T-helper 9 cell (primary cell): ENCODE measurements at regions not wholly inside any gene's neighbourhood (a gene's known extent, or its start where the extent isn't known, plus 50 kb on each side); places are given as distances from the start of the nearest gene placed in this dataset.
"Not testable (repeated sequence)": the region's sequence is repeated elsewhere in the genome, so short reads cannot be mapped to it uniquely, and the experiment has no call there.

ENCODE experiments used
- DNase-seq: peaks from one replicate; pipeline ENCODE4 v3.0.0-alpha.2; 2020

DNA sequence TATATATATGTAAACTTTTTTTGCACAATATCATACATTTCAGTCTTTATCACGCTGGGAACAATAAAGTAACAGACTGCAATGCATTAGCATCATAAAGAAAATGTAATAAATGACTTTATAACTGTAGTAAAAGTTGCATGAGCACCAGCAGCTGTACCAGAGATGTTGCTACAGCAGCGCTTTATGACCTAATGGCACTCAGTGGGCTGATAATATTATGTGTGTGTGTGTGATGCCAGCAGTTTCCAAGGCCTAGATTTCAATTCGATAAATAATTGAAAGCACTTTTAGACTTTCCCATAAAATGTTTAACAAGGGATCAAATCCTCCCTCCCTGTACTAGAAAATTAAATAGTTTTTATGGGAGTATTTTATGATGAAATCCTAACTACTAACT, 367.6 kb upstream of the AGA start:
- DNase-seq, result no peak

DNA sequence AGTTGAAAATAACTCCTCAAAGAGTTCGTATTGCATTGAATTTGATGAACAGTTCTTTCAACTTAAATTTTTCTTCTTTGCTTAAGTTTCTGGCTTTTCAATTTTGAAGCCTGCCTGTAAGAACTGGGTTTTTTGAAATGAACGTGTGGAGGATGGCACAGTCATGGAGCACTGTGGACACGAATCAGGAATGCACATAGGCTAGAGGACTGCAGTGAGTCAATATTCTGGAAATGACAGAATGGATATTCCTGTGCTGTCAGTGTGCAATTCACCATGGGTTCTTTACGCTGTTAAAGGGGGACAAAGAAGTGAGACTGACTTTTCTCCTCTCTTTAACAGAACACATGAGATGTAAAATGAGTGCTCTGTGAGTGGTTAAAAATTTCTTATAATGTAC, 368.0 kb upstream of the AGA start:
- DNase-seq, result no peak

DNA sequence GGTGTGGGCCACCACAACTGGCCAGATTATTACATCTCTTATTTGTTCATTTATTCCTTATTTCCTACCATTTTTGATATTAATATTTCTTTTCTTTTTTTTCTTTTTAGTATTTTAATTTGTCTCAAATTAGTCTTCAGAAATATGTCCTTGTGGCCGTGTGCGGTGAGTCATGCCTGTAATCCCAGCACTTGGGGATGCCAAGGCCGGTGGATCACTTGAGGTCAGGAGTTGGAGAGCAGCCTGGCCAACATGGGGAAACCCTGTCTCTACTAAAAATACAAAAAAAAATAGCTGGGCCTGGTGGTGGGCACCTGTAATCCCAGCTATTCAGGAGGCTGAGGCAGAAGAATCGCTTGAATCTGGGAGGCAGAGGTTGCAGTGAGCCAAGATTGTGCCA, 376.2 kb upstream of the AGA start:
- not testable (repeated sequence) for DNase-seq

DNA sequence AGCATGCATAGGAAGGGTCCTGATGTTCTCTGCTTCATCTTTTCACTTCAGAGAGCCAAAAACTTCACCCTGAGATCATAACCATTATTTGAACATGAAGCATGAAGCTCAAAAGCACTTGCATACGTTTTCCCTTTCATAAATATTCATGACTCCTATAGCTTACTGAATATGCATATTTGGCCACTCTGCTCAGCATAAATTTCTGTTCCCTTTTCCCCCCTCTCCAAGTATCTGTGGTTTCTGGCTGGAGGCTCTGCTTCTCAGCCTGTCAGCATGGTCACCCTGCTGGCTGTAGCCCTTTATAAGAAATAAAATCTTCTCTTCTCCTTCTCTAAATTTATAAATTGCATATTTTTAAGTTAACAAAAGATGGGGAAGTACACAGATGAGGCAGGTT, 384.7 kb upstream of the AGA start:
- no peak for DNase-seq

DNA sequence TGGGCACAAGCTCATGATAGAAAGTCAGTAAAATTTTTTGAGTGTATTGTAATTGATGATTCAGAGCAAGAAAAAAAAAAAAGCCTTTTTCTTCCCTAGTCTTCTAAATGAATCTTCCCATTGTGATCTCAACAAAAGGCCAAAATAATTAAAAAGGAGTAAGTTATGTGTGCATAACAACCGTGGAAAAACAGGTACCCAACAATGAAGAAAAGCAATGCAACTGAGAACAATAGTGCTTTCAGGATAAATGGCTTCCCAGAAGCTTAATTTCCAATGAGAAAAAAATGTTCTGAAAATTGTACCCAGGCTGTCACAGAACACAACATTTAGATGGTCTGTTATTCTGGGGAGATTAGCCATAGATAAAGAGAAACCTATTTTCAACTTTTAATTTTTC, 399.0 kb upstream of the AGA start:
- DNase-seq, result no peak

DNA sequence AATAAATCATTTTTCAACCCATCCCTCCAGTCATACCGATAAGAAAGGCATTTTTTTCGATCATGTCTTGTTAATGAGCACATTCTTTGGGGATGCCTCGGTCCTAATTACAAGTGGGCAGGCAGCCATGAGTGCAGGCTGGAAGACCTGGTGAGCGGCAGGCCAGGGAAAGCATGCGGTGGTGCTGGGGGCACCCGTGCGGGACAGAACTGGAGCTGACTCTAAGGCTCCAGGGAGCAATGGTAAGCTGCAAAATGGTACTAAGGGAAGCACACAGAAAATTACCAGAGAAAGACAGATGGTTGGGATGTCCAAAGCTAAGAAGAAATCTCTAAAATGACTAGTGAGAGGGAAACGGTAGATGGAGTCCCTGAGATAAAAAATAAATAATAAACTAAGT, 411.0 kb upstream of the AGA start:
- DNase-seq, result no peak

DNA sequence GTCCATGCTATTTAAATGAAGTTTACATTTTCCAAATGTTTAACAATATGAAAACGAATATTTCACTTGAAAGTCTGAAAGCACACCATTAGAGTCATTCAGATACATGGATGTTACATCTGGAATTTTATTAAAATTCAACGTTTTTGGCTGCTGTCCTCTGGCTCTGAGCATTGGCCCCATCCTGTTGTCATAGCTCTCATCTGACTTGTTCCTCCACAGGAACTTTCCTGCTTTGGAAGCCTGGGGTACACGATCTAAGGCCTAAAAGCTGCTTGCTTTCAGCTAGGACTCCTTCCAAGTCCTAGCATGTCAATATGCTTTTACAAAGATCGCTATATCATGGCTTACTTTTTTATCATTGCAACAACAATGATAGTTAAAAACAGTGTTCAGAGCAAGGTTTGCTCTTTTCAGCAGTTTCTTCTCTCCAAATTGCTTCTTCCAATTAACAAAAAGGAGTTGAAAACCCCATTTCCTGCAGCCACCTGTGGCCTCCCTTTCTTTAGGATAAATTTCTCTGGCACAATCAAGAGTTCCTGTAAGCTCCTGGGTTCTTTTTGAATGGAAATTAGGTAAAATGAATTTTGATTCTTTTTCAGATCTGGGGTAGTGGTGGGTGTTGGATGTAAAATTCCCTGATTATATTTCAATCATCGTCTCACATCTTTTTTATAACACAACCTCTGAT, 413.4 kb upstream of the AGA start:
- DNase-seq, result no peak

DNA sequence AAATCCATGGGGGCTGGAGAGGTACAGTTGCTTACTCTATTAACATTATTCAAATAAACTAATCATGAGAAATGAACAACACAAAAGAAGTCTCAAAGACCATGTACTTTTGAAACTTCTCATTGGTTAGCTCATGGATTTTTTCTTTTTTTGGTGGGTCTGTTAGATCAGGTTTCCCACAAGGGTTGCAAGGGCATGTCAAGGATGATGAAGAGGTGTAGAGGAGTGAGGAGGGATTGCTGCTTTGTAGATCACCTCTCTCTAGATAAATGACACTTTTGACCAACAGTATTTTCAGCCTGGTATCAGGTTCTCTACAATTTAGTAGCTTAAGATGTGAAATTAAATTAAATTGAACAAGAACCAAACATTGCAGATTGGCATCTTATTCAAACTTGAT, 417.9 kb upstream of the AGA start:
- no peak for DNase-seq

DNA sequence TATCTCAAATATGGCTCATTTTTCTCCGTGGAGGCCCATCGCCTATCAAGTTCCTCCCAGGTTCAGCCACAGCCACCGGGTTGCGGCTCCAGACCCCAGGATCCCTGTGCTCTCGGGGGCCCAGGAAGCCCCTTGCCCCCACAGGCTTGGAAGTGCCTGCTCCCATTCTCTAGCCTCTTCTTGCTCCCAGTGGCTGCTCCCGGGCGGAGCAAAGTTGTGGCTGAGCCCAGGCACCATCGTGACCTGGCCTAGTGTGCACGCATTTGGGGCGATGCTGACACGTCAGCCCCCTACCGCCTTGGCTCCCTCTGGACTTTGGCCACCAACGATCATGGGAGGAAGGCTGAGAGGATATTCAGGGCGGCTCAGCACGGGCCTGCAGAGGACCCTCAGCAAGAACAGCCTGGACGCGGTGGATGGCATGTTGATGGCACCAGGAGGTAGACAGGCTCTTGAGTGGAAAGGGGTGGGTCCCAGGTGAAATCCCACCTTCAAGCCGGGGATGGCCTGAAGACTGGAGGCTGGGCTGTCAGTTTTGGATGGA, 419.4 kb upstream of the AGA start:
- no peak for DNase-seq

DNA sequence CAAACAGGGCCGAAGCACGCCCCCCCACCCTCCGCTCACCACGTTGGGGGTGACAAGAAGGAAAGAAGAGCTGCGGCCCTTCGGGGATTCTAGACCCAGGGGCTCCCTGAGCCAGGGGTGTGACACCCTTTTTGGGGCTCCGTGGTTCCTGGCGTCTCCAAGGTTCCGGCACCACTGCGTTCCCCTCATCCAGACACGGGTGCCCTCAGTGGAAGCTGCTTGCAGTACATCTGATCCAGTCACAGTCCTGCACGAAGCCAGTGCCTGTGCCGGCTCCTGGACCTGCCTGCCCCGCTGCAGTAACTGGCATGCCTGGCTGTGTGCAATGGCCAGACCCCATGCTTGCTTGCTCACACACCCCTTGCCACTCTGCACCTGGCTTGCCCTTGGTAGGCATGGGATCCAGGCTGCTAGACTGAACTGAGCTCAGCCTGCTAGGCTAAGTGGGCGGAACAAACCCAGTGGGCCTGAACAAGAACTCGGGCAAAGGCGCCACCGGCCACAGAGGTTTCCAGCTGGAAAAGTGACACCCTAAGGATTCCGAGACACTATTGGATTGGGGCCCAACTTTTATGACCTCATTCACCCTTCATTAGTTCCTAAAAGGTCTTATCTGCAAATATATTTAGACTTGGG, 420.4 kb upstream of the AGA start:
- no peak for DNase-seq

DNA sequence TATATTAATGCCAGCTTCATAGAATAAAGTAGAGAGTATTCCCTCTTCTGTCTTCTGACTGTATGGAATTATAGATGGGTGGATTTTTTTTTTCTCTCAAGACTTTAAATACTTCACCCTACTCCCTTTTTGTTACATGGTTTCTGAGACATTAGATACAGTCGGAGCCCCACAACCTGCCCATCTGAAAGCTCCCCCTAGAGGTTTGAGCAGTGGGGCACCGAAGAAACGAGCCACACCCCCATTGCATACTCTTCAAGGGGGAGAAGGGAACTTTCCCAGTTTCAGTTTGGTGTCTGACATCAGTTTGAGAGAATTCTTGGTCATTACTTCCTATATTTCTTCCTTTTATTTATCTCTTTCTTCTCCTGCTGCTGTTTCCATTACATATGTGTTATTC, 437.6 kb upstream of the AGA start:
- DNase-seq, result no peak

DNA sequence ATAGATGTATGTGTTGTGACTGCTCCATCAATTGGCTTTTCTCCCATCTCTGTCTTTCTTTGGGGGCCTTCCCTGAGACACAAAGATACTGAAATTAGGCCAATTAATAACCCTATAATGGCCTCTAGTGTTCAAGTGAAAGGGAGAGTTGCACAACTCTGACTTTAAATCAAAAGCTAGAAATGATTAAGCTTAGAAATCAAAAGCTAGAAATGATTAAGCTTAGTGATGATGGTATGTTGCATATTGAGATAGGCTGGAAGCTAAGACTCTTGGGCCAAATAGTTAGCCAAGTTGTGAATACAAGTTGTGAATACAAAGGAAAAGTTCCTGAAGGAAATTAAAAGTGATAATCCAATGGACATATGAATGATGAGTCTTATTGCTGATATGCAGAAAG, 452.9 kb upstream of the AGA start:
- DNase-seq, result no peak

DNA sequence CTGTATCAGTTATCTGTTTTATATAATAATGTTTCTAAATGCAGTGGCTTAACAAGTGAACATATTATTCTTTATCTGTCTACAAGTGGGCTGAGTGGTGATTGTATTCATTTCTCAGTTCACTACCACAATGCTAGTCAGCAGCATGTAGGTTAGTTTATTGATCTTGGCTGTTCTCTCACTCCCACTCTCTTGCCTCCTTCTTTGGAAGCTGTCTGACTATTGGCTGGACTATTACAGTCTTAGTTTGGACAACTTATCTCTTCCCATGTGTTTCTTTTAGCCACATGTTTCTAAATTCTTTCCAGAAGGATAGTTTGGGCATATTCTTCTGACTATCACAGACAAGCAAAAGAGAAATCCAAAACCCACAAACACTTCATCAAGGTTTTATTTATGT, 459.5 kb upstream of the AGA start:
- no peak for DNase-seq

DNA sequence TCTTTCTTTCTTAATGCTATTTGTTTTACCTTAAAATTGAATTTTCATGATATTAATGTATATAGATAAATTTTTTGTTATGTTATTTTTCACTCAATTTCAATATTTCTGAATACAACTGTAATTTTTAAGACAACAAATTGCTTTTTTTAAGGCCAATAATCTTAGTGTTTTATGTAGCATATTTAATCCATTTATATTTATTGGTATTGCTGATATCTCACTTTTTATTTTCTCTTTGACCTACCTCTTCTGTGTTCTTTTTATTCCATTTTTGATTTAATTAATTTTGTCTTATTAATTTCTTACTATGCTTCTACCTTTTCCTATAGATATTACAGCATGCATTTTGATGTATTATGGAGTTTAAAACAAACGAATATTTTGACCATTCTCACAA, 460.1 kb upstream of the AGA start:
- no peak for DNase-seq

DNA sequence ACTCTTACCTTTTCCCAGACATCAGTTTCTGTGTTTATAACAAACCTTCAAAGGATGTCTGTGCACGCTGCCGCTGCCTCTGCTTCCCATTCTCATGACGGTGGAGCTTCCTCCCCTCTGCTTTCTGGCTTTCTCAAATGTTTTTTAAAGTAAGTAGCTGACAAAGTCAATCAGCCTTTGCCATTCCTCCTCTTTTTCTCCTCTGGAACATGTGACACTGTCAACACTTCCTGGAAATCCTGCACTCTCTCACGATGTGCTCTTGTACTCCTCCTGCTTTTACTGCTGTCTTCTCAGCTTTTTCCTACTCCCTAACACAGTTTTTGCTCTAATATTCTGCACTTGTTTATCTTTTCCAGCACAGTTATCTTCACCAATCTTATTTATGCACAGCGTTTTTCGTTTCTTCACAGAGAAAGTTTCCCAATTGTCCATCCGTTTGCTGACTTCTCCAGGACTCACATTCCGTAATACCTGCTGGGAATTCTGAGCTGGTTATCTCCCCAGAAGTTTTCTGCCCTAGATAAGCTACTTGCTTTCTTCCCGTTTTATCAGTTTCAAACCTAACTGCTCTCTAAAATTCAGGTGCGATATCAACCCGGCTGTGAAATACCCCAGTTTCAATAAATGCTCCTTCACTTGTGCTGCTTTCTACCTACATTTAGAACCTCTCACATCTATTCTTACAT, 465.6 kb upstream of the AGA start:
- DNase-seq, result no peak

DNA sequence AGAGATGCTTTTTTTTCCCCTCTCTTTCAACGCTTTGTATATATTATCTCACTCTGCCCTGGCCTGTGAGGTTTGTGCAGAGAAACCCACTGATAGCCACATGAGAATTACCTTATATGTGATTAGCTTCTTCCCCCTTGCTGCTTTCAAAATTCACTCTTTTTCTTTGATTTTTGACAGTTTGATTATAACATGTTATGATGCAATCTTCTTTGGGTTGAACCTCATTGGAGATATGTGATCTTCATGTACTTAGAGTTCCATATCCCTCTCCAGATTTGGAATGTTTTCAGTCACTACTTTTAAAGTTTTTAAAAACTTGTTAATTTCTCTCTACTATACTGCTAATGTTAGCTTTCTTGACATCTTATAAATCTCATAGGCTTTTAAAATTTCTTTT, 479.5 kb upstream of the AGA start:
- no peak for DNase-seq

DNA sequence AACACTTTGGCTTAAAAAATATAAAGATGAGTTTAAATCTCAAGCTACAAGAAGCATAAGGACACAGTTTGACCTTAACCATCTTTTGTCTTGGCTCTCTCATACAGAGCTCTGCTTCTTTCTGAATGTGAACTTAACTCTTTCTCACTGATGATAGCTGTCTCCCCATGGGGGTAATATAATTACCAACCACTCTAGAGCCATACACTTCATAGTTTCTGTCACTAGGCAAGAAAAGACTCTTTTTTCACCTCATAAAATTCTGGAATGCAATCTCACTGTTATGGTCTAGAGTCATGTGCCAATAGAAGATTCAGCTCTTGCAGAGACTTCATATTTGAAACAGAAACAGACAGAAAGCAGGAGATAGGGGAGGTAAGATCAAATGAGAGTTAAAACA, 481.7 kb upstream of the AGA start:
- DNase-seq, result no peak

DNA sequence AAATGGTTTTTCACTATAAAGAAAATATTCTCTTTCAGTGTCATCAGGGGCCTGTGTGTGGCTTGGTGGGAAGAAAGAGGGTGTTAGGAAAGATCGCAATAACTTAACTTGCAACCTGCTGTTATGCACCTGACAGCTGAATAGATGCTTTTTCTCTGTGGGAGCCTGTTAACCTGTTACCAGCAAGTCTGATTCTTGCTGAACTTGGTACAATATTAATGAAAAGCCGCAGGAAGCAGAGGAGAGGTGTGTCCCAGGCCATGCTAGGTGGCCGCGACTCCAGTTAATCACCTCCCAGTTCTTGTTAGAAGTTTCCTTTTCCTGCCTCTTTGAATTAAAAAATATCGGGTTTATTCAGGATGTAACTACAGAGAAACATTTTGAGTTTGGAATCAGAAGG, 494.8 kb upstream of the AGA start:
- no peak for DNase-seq

DNA sequence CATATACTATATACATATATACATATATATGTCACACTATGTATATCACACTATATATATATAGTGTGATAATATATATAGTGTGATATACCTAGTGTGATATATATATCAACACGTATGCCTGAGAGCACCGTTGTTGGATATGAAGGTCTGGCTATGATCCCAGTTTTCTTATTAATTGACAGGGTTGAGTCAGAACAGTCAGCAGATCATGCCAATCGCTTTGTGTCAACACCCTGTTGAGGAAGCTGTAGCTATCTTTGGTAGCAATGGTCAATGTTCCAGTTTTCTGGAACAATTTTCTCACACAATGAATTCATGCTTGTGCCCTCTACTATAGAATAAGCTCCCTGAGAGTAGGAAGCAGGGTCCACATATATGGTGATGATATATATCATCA, 496.0 kb upstream of the AGA start:
- no peak for DNase-seq

DNA sequence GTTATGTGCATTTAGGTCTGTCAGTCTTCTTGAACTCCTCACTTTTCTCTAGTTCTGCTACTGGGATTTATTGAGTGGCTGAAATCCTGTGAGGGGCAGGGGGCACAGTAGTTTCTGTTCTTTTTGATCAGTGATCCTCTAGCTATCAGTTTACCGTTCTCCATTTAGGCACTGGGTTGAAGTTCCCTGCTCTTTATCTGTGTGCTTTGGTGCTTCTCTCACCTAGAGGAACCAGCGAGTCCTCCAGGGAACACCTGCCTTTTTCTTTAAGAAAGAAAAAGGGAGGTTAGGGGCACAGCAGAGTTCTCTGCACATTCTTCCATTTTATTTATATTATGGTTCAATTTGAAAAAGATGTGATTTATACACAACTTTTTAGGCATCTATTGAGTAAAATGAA, 503.0 kb upstream of the AGA start:
- no peak for DNase-seq

DNA sequence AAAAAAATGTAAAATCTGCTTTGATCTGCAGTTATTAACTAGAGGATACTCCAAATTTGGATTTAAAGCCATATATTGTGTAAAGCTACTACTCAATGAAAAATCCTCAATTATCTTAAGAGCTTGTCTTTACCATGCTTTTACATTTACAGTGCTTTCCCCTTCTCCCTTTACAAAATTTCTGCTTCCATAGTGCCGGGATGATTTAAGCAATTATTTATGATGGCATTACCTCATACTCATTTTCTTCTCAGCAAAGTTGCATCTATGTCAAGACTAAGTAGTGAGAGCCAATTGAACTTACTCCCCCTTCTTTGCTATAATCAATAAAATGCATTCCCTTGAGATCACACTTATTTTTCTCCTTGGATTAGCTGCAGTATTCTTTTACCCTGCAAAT, 505.4 kb upstream of the AGA start:
- no peak for DNase-seq

DNA sequence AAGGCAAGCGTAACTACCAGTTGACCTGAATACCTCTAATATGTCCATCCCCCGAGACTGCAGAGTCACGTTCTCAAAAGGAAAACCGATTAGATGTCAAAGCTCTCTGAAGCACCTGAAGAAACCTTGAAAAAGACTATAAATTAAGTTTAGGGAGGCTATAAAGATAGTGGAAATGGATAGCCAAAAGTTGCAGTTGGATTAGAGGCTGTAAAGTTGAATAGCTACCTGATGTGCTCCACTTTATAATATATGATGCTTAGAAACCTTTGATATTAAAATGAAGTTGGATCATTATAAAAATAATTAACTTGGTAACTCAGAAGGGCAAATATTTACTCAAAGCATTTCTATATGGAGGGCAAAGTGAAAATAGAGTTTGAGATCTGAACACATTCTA, 506.6 kb upstream of the AGA start:
- no peak for DNase-seq

DNA sequence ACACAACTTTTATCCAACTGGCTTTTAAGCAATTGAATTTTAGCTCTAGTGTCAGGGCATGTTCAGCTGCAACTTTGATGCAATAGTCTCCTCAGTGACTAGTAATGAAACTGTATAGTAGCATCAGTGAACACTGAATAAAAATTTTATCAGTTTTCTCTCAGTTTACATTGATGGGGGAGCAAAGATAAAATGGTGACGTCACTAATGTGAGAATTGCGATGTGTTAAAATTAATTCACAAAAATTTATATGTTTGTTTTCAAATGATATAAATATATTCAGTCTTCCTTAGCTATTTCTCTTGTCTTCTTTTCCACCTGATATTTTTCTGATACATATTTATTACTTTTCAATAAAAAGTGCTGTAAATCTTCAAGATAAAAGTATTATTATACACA, 508.8 kb upstream of the AGA start:
- DNase-seq, result no peak

DNA sequence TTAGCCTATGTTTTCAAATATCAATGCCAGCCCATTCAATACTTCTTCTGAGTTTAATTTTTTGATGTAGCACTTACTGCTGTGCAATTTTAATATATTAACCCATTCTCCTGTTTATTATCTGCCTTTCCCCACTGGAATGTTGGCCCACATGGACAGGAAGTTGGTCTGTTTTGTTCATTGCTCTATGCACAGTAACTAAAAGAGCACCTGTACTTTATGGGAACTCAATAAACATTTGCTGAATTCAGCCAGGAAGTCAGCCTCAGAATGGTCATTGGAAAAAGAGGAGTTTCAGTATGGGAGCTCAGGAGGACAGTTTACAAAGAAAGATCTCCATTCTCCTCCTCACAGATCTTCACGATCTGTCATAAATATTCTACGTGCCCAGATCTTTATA, 510.5 kb upstream of the AGA start:
- no peak for DNase-seq
